Astrocyte (in vitro differentiated cells and primary cell): ENCODE measurements at regions not wholly inside any gene's neighbourhood (a gene's known extent, or its start where the extent isn't known, plus 50 kb on each side); places are given as distances from the start of the nearest gene placed in this dataset.

Experiments used
- DNase-seq: peaks from one replicate; pipeline ENCODE4 v3.0.0-alpha.2; 2010; ENCODE audit warnings: low read depth
- FAIRE-seq: peaks from 2 replicates; lab custom pipeline; 2011; peaks lifted over from hg19 to GRCh38; lab: Jason Lieb, UNC
- H2AFZ ChIP-seq: 2 replicates; pipeline ENCODE4 v1.6.0; 2012; ENCODE audit warnings: low read depth, low read length, inconsistent platforms
- H3K27ac ChIP-seq: 2 replicates; pipeline ENCODE4 v1.5.1; 2011; ENCODE audit warnings: low read depth, low read length, inconsistent platforms
- H3K27me3 ChIP-seq: 2 replicates; pipeline ENCODE4 v1.6.0; 2011; ENCODE audit warnings: low read length, inconsistent platforms; ENCODE audit not compliant: insufficient read depth
- H3K36me3 ChIP-seq: 2 replicates; pipeline ENCODE4 v1.5.1; 2011; ENCODE audit warnings: low read length, inconsistent platforms; ENCODE audit not compliant: insufficient read depth
- H3K4me1 ChIP-seq: 2 replicates; pipeline ENCODE4 v1.5.1; 2011; ENCODE audit warnings: low read length, inconsistent platforms; ENCODE audit not compliant: insufficient read depth
- H3K4me2 ChIP-seq: 2 replicates; pipeline ENCODE4 v1.6.0; 2012; ENCODE audit warnings: low read length, inconsistent platforms
- H3K4me3 ChIP-seq: 2 replicates; pipeline ENCODE4 v1.5.1; 2011; ENCODE audit warnings: low read depth, mild to moderate bottlenecking, low read length, inconsistent platforms; ENCODE audit not compliant: insufficient read depth
- H3K79me2 ChIP-seq: 2 replicates; pipeline ENCODE4 v1.6.0; 2012; ENCODE audit warnings: mild to moderate bottlenecking, low read length, inconsistent platforms; ENCODE audit not compliant: insufficient read depth
- H3K9ac ChIP-seq: 2 replicates; pipeline ENCODE4 v1.6.0; 2012; ENCODE audit warnings: mild to moderate bottlenecking, low read length, inconsistent platforms
- H3K9me3 ChIP-seq: 2 replicates; pipeline ENCODE4 v1.5.1; 2012; ENCODE audit warnings: low read depth, mild to moderate bottlenecking, low read length, inconsistent platforms; ENCODE audit not compliant: insufficient read depth
- H4K20me1 ChIP-seq: 2 replicates; pipeline ENCODE4 v1.6.0; 2012; ENCODE audit warnings: low read length, inconsistent platforms; ENCODE audit not compliant: insufficient read depth
- H3K27ac Mint-ChIP-seq: one replicate; pipeline ENCODE4 v1.8.0; 2021; ENCODE audit warnings: mild to moderate bottlenecking, mixed read lengths; ENCODE audit not compliant: unreplicated experiment
- H3K27me3 Mint-ChIP-seq: one replicate; pipeline ENCODE4 v1.8.0; 2021; ENCODE audit warnings: low read depth, mixed read lengths; ENCODE audit not compliant: unreplicated experiment
- H3K36me3 Mint-ChIP-seq: one replicate; pipeline ENCODE4 v1.8.0; 2021; ENCODE audit warnings: low read depth, mixed read lengths; ENCODE audit not compliant: unreplicated experiment
- H3K4me1 Mint-ChIP-seq: one replicate; pipeline ENCODE4 v1.8.0; 2021; ENCODE audit warnings: low read depth, mixed read lengths; ENCODE audit not compliant: unreplicated experiment
- H3K4me3 Mint-ChIP-seq: one replicate; pipeline ENCODE4 v1.8.0; 2021; ENCODE audit warnings: mild to moderate bottlenecking, moderate library complexity, mixed read lengths; ENCODE audit not compliant: unreplicated experiment
- H3K9me3 Mint-ChIP-seq: one replicate; pipeline ENCODE4 v1.8.0; 2021; ENCODE audit warnings: mild to moderate bottlenecking, mixed read lengths; ENCODE audit not compliant: unreplicated experiment
- EZH2 ChIP-seq: IDR thresholded peaks from 2 replicates; pipeline ENCODE4 v1.6.1; 2012; ENCODE audit warnings: mild to moderate bottlenecking, low read length, inconsistent platforms; ENCODE audit not compliant: insufficient read depth
- TF ChIP-seq, protein P1 (sequence below): IDR thresholded peaks from 2 replicates; pipeline ENCODE4 v1.5.1; 2011; ENCODE audit warnings: low read depth, mild to moderate bottlenecking, inconsistent platforms, low read length, moderate library complexity; ENCODE audit not compliant: insufficient read depth

DNA sequence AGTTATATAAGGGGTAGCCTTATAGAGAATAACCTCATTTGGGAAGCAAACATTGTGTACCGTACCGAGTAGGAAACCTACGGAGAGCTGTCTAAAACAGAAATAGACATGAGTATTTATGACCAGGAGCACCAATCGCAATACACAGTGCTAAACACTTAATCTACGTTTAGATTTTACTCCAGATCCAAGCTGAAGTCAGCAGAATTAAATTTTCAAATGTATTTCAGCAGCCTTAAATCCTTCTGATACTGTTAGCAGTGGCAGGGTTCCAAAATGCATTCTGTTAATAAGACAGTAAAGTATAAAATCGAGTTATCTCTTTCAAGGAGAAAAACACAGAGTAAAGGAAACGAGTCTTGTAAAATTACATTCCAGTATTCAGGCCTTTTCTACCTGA, 118.1 kb upstream of the ZNF521 start:
- Mint-ChIP-seq H3K4me1 (peaks cover 18% of the 10 kb centered on the region), H3K27ac (no peak overlapping the region), H3K4me3 (no peak overlapping the region), H3K36me3 (no peaks in the 10 kb centered on the region), H3K27me3 (peaks cover 2% of the 10 kb centered on the region), H3K9me3 (peaks cover 4% of the 10 kb centered on the region)
- no peak for TF ChIP-seq EZH2
- TF ChIP-seq, protein P1, sequence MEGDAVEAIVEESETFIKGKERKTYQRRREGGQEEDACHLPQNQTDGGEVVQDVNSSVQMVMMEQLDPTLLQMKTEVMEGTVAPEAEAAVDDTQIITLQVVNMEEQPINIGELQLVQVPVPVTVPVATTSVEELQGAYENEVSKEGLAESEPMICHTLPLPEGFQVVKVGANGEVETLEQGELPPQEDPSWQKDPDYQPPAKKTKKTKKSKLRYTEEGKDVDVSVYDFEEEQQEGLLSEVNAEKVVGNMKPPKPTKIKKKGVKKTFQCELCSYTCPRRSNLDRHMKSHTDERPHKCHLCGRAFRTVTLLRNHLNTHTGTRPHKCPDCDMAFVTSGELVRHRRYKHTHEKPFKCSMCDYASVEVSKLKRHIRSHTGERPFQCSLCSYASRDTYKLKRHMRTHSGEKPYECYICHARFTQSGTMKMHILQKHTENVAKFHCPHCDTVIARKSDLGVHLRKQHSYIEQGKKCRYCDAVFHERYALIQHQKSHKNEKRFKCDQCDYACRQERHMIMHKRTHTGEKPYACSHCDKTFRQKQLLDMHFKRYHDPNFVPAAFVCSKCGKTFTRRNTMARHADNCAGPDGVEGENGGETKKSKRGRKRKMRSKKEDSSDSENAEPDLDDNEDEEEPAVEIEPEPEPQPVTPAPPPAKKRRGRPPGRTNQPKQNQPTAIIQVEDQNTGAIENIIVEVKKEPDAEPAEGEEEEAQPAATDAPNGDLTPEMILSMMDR, result no peak
- no peak overlapping the region for H3K9ac ChIP-seq
- DNase-seq (no peak), FAIRE-seq (no peak)
- no peaks in the 10 kb centered on the region for H3K79me2 ChIP-seq
- H4K20me1 ChIP-seq, result no peaks in the 10 kb centered on the region
- no peaks in the 10 kb centered on the region for H3K4me1 ChIP-seq
- no peaks in the 10 kb centered on the region for H3K36me3 ChIP-seq
- H3K4me2 ChIP-seq, result no peak overlapping the region
- no peak overlapping the region for H3K4me3 ChIP-seq
- no peak overlapping the region for H3K27ac ChIP-seq
- H3K27me3 ChIP-seq, result no peaks in the 10 kb centered on the region
- H3K9me3 ChIP-seq, result no peaks in the 10 kb centered on the region
- H2AFZ ChIP-seq, result no peak overlapping the region

DNA sequence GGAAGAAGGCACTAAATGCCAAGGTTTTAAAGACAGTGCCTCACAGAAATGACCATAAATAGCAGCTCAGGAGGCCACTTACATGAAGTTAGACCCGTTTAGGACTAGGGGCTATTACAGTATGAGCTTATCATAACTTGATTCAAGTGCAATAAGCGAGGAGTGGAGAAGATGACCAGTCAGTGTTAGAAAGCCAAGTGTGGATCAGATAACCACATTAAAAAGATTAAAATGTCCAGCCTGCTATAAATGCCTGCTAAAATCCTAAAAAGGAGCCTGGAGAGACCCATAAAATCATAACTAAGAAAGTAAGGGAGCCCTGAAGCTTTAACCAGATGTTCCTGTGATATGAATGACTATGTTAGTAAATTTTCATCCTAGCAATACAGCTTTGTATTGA, 117.5 kb upstream of the ZNF521 start:
- Histone ChIP-seq H3K36me3 (no peaks in the 10 kb centered on the region), H3K4me3 (no peak overlapping the region), H2AFZ (no peak overlapping the region), H3K4me2 (no peak overlapping the region), H4K20me1 (no peaks in the 10 kb centered on the region), H3K27ac (no peak overlapping the region), H3K9me3 (no peaks in the 10 kb centered on the region), H3K4me1 (no peaks in the 10 kb centered on the region), H3K79me2 (no peaks in the 10 kb centered on the region), H3K27me3 (no peaks in the 10 kb centered on the region), H3K9ac (no peak overlapping the region)
- Mint-ChIP-seq H3K27ac (no peak overlapping the region), H3K4me3 (no peak overlapping the region), H3K9me3 (peaks cover 4% of the 10 kb centered on the region), H3K4me1 (peaks cover 20% of the 10 kb centered on the region), H3K36me3 (no peaks in the 10 kb centered on the region), H3K27me3 (peaks cover 2% of the 10 kb centered on the region)
- TF ChIP-seq, protein P1, result no peak
- no peak for TF ChIP-seq EZH2
- FAIRE-seq (no peak), DNase-seq (no peak)

DNA sequence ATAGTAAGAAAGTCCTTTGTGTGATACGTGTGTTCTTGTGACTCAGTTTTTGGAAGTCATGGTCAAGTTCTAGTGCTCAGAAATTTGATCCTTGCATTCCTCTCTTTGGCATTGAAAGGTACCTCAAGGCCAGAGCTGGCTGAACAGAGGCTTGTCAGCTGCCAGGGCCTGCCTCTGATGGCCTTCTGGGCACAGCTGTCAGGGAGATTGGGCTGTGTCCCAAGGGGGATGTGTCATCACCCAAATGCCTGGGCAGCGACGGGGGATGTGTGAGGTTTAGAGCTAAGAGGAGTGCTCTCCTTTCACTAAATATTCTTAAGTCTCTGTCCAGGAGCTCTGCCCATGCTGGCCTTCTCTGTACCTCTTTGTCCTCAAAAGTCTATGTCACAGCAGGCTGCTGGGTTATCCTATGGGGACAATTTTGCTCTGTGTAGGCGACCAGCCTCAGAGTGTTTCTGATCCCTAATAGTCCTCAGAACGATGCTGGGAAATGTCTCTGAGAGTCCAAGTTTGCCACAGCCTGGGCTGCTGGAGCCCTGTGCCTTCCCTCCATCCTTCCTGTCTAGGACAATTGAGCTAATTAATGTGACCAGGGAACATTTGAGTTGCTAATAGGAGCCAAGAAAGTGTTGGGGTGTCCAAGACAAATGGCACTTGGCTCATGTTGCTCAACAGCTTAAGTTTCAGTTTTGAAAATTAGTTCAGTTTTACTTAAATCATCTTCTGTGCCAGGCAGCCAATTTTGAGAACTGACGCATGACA, 115.4 kb upstream of the ZNF521 start:
- Histone ChIP-seq H3K9ac (no peak overlapping the region), H2AFZ (peak overlapping the region; percentile 26), H3K4me2 (no peak overlapping the region), H3K27me3 (no peaks in the 10 kb centered on the region), H4K20me1 (no peaks in the 10 kb centered on the region), H3K27ac (no peak overlapping the region), H3K9me3 (no peaks in the 10 kb centered on the region), H3K36me3 (no peaks in the 10 kb centered on the region), H3K79me2 (no peaks in the 10 kb centered on the region), H3K4me1 (no peaks in the 10 kb centered on the region), H3K4me3 (no peak overlapping the region)
- TF ChIP-seq EZH2, result no peak
- TF ChIP-seq, protein P1, result no peak
- Mint-ChIP-seq H3K9me3 (peaks cover 2% of the 10 kb centered on the region), H3K27me3 (peaks cover 2% of the 10 kb centered on the region), H3K36me3 (no peaks in the 10 kb centered on the region), H3K27ac (no peak overlapping the region), H3K4me3 (no peak overlapping the region), H3K4me1 (peaks cover 24% of the 10 kb centered on the region)
- peak; percentile 32 for FAIRE-seq
- DNase-seq, result peak; percentile 23
